ENCODE measurements at regions not wholly inside any gene's neighbourhood (a gene's known extent, or its start where the extent isn't known, plus 50 kb on each side); places are given as distances from the start of the nearest gene placed in this dataset.
"Not testable (repeated sequence)": the region's sequence is repeated elsewhere in the genome, so short reads cannot be mapped to it uniquely, and the experiment has no call there.

- no peak for DNase-seq (ENCODE audit: low read depth)
Measured at GRCh38 chr5:163950248-163950647, 444.8 kb downstream of the MAT2B start.

DNA sequence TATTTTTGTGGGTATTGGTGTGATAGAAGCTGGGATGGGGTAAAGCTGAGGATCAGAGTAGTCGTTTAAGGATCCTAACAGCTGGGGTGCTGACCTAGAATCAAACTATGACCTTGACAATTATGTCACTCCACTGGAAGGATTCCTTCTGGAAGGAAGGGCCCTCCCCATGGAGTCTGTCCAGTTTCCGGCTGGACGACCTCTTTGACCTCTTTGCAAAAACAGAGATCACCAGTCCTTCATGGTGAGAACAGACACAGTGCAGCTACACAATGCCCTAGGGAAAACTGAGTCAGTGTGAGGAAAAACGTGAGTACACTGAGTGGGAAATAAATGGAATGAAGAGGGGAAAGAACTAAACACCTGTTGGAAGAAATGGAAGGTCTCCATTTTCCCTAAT, 445.6 kb downstream of the MAT2B start:
- no peak for DNase-seq (ENCODE audit: low read depth)

DNA sequence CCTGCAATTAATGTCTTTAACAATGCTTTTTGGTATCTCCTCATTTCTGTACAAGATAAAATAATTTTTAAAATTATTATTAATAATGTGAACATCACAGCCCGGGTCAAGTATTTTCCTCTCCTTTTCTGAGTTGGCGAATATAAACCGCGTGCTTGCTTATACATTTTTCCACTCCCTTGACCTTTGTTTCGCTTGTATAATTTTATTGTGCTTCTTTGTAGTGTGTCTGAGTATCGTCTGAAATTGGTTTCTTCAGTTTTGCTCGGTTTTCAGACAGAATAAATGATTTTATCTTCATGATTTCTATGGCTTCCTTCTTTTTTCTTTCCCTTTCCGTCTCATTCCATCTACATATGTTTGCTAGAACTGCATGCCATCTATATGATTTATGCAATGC, 448.5 kb downstream of the MAT2B start:
- no peak for DNase-seq (ENCODE audit: low read depth)

GRCh38 chr5:163961230-163961629, 455.8 kb downstream of the MAT2B start:
- DNase-seq (ENCODE audit: low read depth), result not testable (repeated sequence)

DNA sequence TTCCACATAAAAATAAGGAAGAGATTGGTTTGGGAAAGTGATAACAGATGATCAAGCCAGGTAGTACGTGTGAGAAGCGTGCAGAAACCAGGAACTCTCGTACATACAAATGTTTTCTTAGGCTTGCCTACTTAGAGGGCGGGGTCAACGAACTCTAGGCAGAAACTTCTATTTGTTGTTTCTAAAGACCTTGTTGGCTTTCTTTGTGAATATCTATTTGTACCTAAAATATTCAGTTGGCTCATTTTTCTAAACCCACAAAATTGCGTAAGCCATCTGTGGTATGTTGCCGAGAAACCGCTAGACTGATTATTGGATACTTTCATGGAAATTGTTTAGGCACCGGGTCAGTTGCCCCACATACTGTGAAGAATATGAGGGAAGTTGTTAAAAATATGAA, 458.5 kb downstream of the MAT2B start:
- no peak for DNase-seq (ENCODE audit: low read depth)

- DNase-seq (ENCODE audit: low read depth), result no peak
Measured at GRCh38 chr5:163964671-163965070, 459.3 kb downstream of the MAT2B start.

DNA sequence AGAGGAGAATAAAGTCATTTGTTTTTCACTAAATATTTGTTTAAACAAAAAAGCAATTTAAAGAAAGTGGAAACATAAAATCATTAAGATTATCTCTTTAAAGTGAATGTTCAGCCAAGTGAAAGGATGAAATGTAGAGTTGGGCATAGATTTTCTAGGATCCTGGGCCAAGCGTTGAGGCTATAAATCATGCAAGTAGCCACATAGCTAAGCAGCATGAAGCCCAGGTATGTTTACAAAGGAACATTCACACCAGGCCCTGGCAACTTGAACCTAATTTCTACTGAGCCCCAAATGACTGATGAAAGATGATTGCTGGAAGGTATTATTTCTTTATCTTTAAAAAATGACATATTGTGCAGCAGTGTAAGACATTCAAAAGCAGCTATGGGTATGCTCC, 461.8 kb downstream of the MAT2B start:
- DNase-seq (ENCODE audit: low read depth), result no peak

DNA sequence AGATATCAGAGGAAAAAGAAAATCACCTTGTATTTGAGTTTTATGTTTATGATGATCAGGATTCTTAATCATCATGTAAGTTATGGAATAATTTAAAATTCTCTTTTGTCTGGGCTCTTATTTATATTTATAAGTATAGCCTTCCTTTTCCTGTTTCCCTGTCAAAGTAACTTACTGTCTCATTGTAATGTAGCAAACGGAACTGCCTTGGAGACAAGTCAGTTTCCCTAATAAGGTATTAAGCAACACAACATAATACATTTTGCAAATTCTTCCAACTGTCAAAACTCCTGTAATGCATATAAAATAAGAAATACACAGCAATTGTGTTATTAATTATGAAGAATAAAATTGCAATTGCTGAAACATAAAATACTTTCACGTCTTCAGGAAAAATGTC, 463.2 kb downstream of the MAT2B start:
- no peak for DNase-seq (ENCODE audit: low read depth)

DNA sequence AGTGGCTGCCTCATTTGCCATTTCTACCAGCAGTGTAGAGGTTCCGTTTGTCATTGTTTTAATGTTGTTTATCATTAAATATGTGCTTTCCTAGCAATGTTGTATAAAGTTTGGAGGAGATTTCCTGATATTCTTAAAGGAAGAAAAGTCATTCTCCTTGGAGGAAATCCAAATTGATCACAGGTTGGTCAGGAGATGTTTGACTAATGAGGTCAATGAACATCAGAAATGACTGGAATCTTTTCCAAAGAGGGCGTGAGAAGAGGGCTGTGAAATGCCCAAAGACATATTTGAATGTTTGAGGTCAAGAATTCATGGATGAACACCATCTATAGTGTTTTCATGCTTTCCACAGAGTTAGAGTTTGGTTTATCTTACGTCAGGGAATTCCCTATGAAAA, 471.3 kb downstream of the MAT2B start:
- no peak for DNase-seq (ENCODE audit: low read depth)

GRCh38 chr5:163978897-163979296, 473.5 kb downstream of the MAT2B start:
- no peak for DNase-seq (ENCODE audit: low read depth)

DNA sequence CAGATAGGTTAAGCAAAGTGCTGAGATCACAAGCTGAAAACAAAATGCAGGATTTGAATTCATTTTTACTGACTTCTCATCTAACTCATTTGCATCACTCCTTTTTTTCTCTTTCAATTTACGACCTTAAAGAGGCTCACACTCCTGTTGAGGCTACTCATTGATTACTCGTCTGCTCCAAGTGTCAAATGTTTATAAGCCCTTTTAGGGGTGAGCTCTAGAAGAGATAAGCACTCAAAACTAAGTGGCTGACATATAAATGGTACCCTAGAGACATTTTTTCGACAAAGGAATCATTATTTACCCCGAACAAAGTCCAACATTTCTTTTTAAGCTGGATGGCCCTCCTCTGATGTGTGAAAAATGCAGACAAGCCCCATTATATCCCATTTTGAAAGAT, 483.1 kb downstream of the MAT2B start:
- DNase-seq (ENCODE audit: low read depth), result no peak

DNA sequence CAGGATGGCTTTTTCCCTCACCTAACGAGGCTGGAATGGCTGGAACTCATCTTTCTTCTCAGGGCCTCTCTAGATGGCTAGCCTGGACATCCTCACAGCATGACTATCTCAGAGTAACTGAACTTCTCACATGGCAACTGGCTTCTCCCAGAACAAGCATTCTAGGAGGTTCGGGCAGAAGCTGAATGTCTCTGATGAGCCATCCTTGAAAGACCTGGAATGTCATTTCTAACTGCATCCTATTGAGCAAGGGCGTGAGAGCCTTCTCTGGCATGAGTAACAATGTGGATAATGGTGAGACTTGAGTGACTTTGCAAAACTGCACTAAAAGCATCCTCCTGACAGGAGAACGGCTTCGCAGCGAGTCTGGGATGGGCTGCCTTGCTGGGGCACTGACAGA, 487.7 kb downstream of the MAT2B start:
- DNase-seq (ENCODE audit: low read depth), result no peak

DNA sequence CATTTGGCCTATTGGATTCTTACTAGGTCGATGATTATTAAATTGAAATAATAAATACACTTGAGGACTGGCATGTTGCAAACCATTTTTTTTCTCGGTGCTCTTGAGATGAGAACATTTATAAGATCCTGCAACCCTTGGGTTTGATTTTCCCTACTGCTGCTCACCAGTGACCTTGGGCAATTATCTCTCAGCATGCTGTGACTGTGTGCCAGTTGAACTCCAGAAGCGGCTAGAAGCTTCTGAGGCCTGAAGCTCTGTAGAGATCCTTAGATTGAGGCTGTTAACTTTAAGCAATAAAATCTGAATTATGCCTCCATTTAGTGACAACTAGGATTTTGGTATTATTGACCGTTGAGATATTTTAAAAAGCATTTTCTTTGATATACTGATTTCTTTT, 489.8 kb downstream of the MAT2B start:
- DNase-seq (ENCODE audit: low read depth), result no peak

GRCh38 chr5:163997965-163998364, 492.5 kb downstream of the MAT2B start:
- no peak for DNase-seq (ENCODE audit: low read depth)

DNA sequence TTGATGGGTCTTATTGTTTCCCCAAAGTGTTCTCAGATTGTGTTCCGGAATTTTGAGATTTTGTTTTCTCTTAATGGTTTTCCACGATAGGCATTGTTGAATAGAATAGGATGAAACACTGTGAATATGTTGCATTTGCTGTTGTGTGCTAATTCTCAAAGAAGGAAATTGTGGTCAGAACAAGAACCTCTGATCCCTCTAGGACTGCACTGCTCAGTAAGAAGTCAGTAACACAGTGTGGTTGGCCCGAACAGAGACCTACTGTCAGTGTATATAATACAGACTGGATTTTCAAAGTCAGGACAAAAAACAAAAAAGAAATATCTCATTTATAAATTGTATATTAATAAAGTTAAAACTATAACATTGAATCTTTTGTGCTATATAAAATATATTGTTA, 494.8 kb downstream of the MAT2B start:
- DNase-seq (ENCODE audit: low read depth), result no peak

GRCh38 chr5:164000819-164001218, 495.4 kb downstream of the MAT2B start:
- DNase-seq (ENCODE audit: low read depth), result no peak

DNA sequence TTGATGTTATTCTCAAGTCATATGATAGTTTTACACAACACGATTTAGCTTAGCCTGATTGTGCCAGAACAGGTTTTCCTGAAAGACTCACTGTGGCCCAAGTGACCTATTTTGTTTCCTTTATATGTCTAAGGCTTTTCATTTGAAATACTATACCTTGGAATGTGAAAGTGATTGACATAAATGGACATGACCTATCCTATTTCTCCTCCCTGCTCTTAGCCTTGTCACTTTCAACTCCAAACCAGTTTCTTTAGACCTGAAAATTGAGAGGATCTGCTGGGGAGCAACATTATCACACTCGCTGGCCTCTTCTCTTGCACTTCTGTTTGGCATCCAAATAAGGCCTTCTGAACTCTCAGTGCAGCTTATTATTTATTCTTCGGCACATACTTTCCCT, 496.8 kb downstream of the MAT2B start:
- no peak for DNase-seq (ENCODE audit: low read depth)

- no peak for DNase-seq (ENCODE audit: low read depth)
Measured at GRCh38 chr5:164002628-164003027, 497.2 kb downstream of the MAT2B start.

- DNase-seq (ENCODE audit: low read depth), result no peak
Measured at GRCh38 chr5:164005071-164005470, 499.7 kb downstream of the MAT2B start.

DNA sequence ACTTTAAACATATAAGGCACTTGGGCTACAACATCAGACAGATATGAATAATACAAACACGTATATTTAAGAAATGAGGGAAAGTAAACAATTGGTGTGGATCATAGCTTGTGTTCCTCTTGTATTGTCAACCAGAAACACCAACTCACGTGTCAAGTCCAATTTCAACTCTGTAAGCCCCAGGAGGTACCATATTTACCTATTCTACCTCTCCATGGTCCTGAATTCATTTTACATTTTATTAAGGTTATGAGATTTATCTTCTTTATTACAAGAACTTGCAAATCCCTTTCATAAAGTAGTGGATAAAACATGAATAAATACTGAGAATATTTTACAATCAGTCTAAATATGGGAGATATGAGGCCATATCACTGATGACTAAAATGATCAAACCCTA, 501.6 kb downstream of the MAT2B start:
- no peak for DNase-seq (ENCODE audit: low read depth)

GRCh38 chr5:164009621-164010020, 504.2 kb downstream of the MAT2B start:
- no peak for DNase-seq (ENCODE audit: low read depth)

GRCh38 chr5:164010900-164011299, 505.5 kb downstream of the MAT2B start:
- no peak for DNase-seq (ENCODE audit: low read depth)

- DNase-seq (ENCODE audit: low read depth), result no peak
Measured at GRCh38 chr5:164012371-164012770, 507.0 kb downstream of the MAT2B start.

DNA sequence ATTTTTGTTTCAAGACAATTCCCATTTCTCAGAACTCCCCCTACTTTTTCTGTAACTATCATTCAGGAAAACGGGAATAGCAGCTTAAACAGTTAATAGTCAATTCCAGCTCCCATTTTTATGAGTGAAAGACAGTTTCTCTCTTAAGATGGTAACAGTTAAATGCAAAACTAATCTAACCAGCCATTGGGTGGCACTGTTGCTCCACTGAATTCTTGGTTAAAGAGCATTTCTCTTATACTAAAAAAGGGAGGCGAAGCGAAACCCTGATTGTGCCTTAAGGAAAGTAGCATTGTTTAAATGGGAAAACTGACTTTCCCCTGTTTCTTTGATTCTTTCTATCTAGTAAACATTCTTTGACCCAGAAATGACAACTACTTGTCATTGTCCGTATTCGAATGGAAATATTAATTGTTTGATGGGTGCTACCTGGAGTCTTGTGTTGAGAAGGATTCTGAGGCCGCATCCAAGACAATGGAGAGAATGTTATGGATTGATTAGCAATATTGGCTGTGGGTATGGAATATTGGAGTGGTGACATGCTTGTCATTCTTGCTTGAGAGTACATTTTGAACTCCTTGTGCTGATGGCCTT, 507.8 kb downstream of the MAT2B start:
- DNase-seq (ENCODE audit: low read depth), result no peak

DNA sequence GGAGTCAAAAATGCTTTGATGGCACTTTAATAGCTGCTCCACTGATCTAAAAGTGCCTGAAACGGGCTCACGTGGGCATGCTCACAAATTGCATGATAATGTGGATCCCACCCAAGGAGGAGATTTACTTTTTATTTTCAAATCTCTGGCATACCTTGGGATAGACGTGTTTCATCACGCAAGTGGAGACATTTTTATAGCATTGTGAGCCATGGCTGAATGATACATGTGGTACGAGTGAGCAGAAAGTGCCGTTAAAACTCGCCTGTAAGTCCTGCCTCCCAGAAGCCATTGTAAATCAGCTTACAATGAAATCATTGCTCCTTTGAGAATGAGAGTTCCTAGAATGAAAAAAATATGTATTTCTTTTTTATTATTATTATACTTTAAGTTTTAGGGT, 514.7 kb downstream of the MAT2B start:
- no peak for DNase-seq (ENCODE audit: low read depth)
